NCI-H1417 (cell line): ENCODE measurements at regions not wholly inside any gene's neighbourhood (a gene's known extent, or its start where the extent isn't known, plus 50 kb on each side); places are given as distances from the start of the nearest gene placed in this dataset.

Experiments
- DNase-seq, 3 experiments: peaks; one replicate each; lab custom pipeline; 2025; lab: John Stamatoyannopoulos, UW

- DNase-seq: no peak
Measured at GRCh38 chr5:21694567-21694966, 1158.6 kb downstream of the CDH12 start.

- no peak for DNase-seq
Measured at GRCh38 chr5:21693591-21693990, 1159.6 kb downstream of the CDH12 start.

- DNase-seq: no peak
Measured at GRCh38 chr5:21689587-21689986, 1163.6 kb downstream of the CDH12 start.

GRCh38 chr5:21688655-21689054 is 1164.5 kb downstream of the CDH12 start:
- no peak for DNase-seq

- no peak for DNase-seq
Measured at GRCh38 chr5:21687621-21688020, 1165.5 kb downstream of the CDH12 start.

- DNase-seq: peak in 1 of 3 experiments; percentile 12
Measured at GRCh38 chr5:21686706-21687105, 1166.4 kb downstream of the CDH12 start.

- DNase-seq: no peak
Measured at GRCh38 chr5:21685522-21685921, 1167.6 kb downstream of the CDH12 start.

- DNase-seq: no peak
Measured at GRCh38 chr5:21684992-21685391, 1168.2 kb downstream of the CDH12 start.

GRCh38 chr5:21681911-21682310 is 1171.2 kb downstream of the CDH12 start:
- no peak for DNase-seq

GRCh38 chr5:21680641-21681040 is 1172.5 kb downstream of the CDH12 start:
- DNase-seq: no peak

GRCh38 chr5:21680196-21680595 is 1172.9 kb downstream of the CDH12 start:
- no peak for DNase-seq

GRCh38 chr5:21678526-21678925 is 1174.6 kb downstream of the CDH12 start:
- DNase-seq: no peak

GRCh38 chr5:21672911-21673310 is 1180.2 kb downstream of the CDH12 start:
- no peak for DNase-seq

- no peak for DNase-seq
Measured at GRCh38 chr5:21672360-21672759, 1180.8 kb downstream of the CDH12 start.

GRCh38 chr5:21665524-21665923 is 1187.6 kb downstream of the CDH12 start:
- DNase-seq: no peak

- no peak for DNase-seq
Measured at GRCh38 chr5:21663082-21663481, 1190.1 kb downstream of the CDH12 start.

- no peak for DNase-seq
Measured at GRCh38 chr5:21661184-21661583, 1192.0 kb downstream of the CDH12 start.

GRCh38 chr5:21654556-21654955 is 1198.6 kb downstream of the CDH12 start:
- no peak for DNase-seq

- peak; percentile 21 to 89 (median 46) for DNase-seq
Measured at GRCh38 chr5:21649969-21650368, 1203.2 kb downstream of the CDH12 start.

- DNase-seq: no peak
Measured at GRCh38 chr5:21646469-21646868, 1206.7 kb downstream of the CDH12 start.

- DNase-seq: no peak
Measured at GRCh38 chr5:21644032-21644431, 1209.1 kb downstream of the CDH12 start.

GRCh38 chr5:21642312-21642711 is 1210.8 kb downstream of the CDH12 start:
- no peak for DNase-seq

GRCh38 chr5:21623831-21624230 is 1229.3 kb downstream of the CDH12 start:
- no peak for DNase-seq

- DNase-seq: no peak
Measured at GRCh38 chr5:21615195-21615765, 1237.9 kb downstream of the CDH12 start.
